ENCODE measurements at regions not wholly inside any gene's neighbourhood (a gene's known extent, or its start where the extent isn't known, plus 50 kb on each side); places are given as distances from the start of the nearest gene placed in this dataset.
A peak's percentile ranks its signal among the peaks of the same experiment; 100 is the strongest.

DNA sequence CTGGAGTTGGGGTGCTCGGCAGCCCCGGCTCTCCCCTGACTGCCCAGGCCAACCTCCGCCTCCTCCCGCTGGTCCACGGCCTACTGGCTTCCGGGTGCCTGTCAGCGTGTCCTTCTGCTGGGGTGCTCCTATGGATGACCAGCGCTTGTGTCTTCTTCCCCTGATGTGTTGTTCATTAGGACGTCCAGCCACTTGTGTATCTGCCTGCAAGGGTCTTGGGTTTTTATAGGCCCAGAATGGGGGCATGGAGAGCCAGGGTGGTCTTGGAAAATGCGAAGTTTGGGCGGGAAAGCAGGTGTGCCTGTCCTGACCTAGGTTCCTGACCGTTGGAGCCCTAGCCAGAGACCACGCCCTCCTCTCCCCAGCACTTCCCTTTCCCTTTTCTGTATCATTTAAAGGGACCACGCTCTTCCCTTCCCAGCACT, 139.8 kb downstream of the SLITRK5 start:
- Histone ChIP-seq H3K9me3 (no peaks in the 10 kb centered on the region), H3K27ac (peak overlapping the region; percentile 77 to 90), H3K4me3 (peak overlapping the region; percentile 50), H3K4me2 (peak overlapping the region; percentile 76), H3K4me1 (peaks cover 17% of the 10 kb centered on the region; the same call in 2 of the 3 replicates)
- TF ChIP-seq MAZ (IDR thresholded peaks at IDR 0.05; ENCODE audit: borderline replicate concordance, low read depth, low read length) (no peak), POLR2A (IDR thresholded peaks at IDR 0.05; ENCODE audit: low read length) (peak; percentile 37), JUN (IDR thresholded peaks at IDR 0.05) (peak in 1 of 2 experiments; percentile 29; a peak in 2 of 5 replicates), EHMT2 (IDR thresholded peaks at IDR 0.05; ENCODE audit: low read depth) (no peak), ZFP36 (IDR thresholded peaks at IDR 0.05; ENCODE audit: borderline replicate concordance, partially characterized antibody) (no peak), RARB (CRISPR knock-in tag; IDR thresholded peaks at IDR 0.05) (no peak), PHF8 (IDR thresholded peaks at IDR 0.05; ENCODE audit: borderline replicate concordance, low read depth) (peak; percentile 5; the same call in 1 of the 2 replicates), EHF (CRISPR knock-in tag; IDR thresholded peaks at IDR 0.05) (peak; percentile 55; the same call in 1 of the 2 replicates), HOXA7 (CRISPR knock-in tag; IDR thresholded peaks at IDR 0.05) (no peak), SREBF2 (IDR thresholded peaks at IDR 0.05) (no peak), JUNB (IDR thresholded peaks at IDR 0.05) (no peak), HOXB5 (CRISPR knock-in tag; IDR thresholded peaks at IDR 0.05) (0 out of 2 replicates have a peak, but pooled peaks have one; percentile 21)
- TF ChIP-seq, protein P1, sequence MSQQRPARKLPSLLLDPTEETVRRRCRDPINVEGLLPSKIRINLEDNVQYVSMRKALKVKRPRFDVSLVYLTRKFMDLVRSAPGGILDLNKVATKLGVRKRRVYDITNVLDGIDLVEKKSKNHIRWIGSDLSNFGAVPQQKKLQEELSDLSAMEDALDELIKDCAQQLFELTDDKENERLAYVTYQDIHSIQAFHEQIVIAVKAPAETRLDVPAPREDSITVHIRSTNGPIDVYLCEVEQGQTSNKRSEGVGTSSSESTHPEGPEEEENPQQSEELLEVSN (IDR thresholded peaks at IDR 0.05; ENCODE audit: borderline replicate concordance, low read depth): peak; percentile 90
- TF ChIP-seq, protein P2, sequence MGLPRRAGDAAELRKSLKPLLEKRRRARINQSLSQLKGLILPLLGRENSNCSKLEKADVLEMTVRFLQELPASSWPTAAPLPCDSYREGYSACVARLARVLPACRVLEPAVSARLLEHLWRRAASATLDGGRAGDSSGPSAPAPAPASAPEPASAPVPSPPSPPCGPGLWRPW (IDR thresholded peaks at IDR 0.05): no peak
- TF ChIP-seq, protein P3, sequence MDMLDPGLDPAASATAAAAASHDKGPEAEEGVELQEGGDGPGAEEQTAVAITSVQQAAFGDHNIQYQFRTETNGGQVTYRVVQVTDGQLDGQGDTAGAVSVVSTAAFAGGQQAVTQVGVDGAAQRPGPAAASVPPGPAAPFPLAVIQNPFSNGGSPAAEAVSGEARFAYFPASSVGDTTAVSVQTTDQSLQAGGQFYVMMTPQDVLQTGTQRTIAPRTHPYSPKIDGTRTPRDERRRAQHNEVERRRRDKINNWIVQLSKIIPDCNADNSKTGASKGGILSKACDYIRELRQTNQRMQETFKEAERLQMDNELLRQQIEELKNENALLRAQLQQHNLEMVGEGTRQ (IDR thresholded peaks at IDR 0.05): no peak
- TF ChIP-seq, protein P4, sequence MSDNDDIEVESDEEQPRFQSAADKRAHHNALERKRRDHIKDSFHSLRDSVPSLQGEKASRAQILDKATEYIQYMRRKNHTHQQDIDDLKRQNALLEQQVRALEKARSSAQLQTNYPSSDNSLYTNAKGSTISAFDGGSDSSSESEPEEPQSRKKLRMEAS (IDR thresholded peaks at IDR 0.05): peak; percentile 71
- TF ChIP-seq, protein P5, sequence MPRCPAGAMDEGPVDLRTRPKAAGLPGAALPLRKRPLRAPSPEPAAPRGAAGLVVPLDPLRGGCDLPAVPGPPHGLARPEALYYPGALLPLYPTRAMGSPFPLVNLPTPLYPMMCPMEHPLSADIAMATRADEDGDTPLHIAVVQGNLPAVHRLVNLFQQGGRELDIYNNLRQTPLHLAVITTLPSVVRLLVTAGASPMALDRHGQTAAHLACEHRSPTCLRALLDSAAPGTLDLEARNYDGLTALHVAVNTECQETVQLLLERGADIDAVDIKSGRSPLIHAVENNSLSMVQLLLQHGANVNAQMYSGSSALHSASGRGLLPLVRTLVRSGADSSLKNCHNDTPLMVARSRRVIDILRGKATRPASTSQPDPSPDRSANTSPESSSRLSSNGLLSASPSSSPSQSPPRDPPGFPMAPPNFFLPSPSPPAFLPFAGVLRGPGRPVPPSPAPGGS (IDR thresholded peaks at IDR 0.05): peak; percentile 21; the same call in 1 of the 3 replicates
- TF ChIP-seq, protein P6, sequence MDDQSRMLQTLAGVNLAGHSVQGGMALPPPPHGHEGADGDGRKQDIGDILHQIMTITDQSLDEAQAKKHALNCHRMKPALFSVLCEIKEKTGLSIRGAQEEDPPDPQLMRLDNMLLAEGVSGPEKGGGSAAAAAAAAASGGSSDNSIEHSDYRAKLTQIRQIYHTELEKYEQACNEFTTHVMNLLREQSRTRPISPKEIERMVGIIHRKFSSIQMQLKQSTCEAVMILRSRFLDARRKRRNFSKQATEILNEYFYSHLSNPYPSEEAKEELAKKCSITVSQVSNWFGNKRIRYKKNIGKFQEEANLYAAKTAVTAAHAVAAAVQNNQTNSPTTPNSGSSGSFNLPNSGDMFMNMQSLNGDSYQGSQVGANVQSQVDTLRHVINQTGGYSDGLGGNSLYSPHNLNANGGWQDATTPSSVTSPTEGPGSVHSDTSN (IDR thresholded peaks at IDR 0.05): no peak
- ATAC-seq (peak; percentile 97 to 99), FAIRE-seq (no peak), DNase-seq (ENCODE audit: low read depth in 1 of 2, low spot score in 1 of 2) (peak; percentile 21 to 81)
- WGBS (ENCODE audit: missing lambda C conversion rate): 1% methylated on average over 6 of the region's 14 CpGs
- CTCF ChIA-PET: interaction anchor here (1.0 to 1.2 kb wide), 3 partner anchors 9 to 125 kb away, joined by 3 read pairs; no protein-coding TSS in a partner anchor
- POLR2A ChIA-PET: interaction anchor here (1.1 kb wide), 1 partner anchor 139 kb away, joined by 5 read pairs; the partner anchor contains the start of gene SLITRK5

DNA sequence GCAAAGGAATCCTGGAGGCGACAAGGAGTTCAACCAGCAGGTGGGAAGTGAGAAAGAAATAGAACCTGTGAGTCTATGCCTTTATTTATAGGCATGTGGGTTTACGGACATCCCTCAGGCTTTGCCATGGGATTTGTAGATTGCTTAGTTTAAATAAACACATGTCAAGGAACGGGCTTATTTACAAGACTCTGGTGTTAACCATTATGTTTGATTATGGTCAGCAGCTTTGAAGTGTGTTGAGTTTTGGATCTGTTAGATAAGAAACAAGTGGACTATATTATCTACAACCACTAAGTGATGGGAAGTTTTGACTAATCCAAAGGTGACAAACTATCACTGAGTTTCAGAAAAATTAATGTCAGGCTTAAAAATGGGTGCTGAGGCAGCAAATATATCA, 143.2 kb downstream of the SLITRK5 start:
- POLR2A ChIA-PET: no interaction called here
- Histone ChIP-seq H3K4me3 (no peak overlapping the region), H3K9me3 (no peaks in the 10 kb centered on the region), H3K4me1 (peaks cover 5% of the 10 kb centered on the region; the same call in 1 of the 3 replicates), H3K27ac (no peak overlapping the region), H3K4me2 (no peak overlapping the region)
- FAIRE-seq (no peak), ATAC-seq (no peak), DNase-seq (ENCODE audit: low read depth in 1 of 2, low spot score in 1 of 2) (no peak)
- CTCF ChIA-PET: no interaction called here
- 62% methylated on average over 3 of the region's 3 CpGs for WGBS (ENCODE audit: missing lambda C conversion rate)
- TF ChIP-seq CHD2 (IDR thresholded peaks at IDR 0.05; ENCODE audit: low read length, partially characterized antibody) (no peak), EP300 (IDR thresholded peaks at IDR 0.05) (no peak), MAFK (IDR thresholded peaks at IDR 0.05; ENCODE audit: partially characterized antibody) (no peak), NPAS2 (CRISPR knock-in tag; IDR thresholded peaks at IDR 0.05; ENCODE audit: borderline replicate concordance) (no peak), KDM1A (IDR thresholded peaks at IDR 0.05; ENCODE audit: low read depth) (no peak), HEYL (CRISPR knock-in tag; IDR thresholded peaks at IDR 0.05) (no peak), RARB (CRISPR knock-in tag; IDR thresholded peaks at IDR 0.05) (no peak), RCOR1 (IDR thresholded peaks at IDR 0.05; ENCODE audit: low read depth, low read length) (no peak)
- TF ChIP-seq, protein P7, sequence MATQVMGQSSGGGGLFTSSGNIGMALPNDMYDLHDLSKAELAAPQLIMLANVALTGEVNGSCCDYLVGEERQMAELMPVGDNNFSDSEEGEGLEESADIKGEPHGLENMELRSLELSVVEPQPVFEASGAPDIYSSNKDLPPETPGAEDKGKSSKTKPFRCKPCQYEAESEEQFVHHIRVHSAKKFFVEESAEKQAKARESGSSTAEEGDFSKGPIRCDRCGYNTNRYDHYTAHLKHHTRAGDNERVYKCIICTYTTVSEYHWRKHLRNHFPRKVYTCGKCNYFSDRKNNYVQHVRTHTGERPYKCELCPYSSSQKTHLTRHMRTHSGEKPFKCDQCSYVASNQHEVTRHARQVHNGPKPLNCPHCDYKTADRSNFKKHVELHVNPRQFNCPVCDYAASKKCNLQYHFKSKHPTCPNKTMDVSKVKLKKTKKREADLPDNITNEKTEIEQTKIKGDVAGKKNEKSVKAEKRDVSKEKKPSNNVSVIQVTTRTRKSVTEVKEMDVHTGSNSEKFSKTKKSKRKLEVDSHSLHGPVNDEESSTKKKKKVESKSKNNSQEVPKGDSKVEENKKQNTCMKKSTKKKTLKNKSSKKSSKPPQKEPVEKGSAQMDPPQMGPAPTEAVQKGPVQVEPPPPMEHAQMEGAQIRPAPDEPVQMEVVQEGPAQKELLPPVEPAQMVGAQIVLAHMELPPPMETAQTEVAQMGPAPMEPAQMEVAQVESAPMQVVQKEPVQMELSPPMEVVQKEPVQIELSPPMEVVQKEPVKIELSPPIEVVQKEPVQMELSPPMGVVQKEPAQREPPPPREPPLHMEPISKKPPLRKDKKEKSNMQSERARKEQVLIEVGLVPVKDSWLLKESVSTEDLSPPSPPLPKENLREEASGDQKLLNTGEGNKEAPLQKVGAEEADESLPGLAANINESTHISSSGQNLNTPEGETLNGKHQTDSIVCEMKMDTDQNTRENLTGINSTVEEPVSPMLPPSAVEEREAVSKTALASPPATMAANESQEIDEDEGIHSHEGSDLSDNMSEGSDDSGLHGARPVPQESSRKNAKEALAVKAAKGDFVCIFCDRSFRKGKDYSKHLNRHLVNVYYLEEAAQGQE (IDR thresholded peaks at IDR 0.05): no peak
- TF ChIP-seq, protein P6 (IDR thresholded peaks at IDR 0.05): no peak
- TF ChIP-seq, protein P8, sequence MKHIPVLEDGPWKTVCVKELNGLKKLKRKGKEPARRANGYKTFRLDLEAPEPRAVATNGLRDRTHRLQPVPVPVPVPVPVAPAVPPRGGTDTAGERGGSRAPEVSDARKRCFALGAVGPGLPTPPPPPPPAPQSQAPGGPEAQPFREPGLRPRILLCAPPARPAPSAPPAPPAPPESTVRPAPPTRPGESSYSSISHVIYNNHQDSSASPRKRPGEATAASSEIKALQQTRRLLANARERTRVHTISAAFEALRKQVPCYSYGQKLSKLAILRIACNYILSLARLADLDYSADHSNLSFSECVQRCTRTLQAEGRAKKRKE (CRISPR knock-in tag; IDR thresholded peaks at IDR 0.05; ENCODE audit: low read depth): no peak
